Limb (tissue), 2 donors: ENCODE measurements at regions not wholly inside any gene's neighbourhood (a gene's known extent, or its start where the extent isn't known, plus 50 kb on each side); places are given as distances from the start of the nearest gene placed in this dataset.

Experiments
- DNase-seq, 2 donors: peaks; one replicate each; pipeline ENCODE4 v3.0.0-alpha.2; 2016; ENCODE audit errors: extremely low spot score in 2 of 2

GRCh38 chr2:191610756-191611155 is 67.2 kb upstream of the NABP1 start:
- DNase-seq, result peak in 1 of 2 donors; percentile 14

DNA sequence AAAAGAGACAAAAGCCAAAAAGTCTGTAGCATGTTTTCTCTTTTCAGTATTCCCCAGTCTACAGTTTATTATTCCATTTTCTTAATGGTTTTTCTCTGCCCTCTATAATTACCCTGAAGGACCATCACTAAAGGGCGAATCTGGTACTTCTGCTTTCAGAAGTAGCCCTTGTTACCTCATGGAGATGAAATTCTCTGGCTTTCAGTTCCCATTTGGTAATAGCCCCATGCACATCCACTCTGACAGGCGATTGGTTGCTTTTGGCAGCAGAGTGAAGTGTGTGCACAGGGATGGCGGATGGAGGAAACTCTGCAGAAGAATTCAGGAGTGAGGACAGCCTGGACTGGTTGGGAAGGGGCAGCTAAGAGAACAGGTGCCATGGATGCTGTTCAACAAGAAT is 66.3 kb upstream of the NABP1 start:
- no peak for DNase-seq

DNA sequence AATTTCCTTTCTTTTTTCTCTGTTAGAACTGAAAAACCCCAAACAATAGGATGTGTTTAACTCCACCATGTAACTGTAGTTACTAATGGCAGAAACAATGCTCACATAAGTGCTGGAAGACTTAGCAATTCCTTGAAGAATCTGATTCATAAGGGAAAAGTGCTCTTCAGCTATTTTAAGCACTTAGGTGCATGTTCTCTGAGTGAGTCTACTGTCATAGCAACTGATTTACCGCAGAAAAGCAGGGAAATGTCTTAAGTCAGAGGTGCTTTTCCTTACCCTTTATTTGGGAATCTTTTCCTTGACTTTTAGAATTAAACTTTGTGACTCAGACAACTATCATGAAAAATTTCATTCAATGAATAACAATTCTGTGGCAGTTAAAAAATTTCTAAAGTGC is 65.4 kb upstream of the NABP1 start:
- DNase-seq, result no peak

DNA sequence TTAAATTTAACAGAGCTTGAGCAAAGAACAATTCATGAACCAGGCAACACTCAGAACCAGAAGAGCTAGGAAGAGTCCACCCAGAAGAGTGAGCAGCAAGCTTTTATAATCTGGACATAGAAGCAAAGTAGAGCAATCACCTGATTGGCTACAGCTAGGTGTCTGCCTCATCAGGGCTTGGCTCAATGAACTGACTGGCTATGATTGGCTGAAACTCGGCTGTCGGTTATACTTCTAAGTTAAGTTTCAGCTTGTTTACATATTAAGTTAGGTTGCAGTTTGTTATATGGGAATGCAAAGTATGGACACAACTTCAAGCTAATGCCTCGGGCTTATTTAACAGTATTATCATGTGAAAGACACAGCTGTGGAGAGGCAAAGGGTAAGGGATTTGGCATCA is 63.2 kb upstream of the NABP1 start:
- no peak for DNase-seq

DNA sequence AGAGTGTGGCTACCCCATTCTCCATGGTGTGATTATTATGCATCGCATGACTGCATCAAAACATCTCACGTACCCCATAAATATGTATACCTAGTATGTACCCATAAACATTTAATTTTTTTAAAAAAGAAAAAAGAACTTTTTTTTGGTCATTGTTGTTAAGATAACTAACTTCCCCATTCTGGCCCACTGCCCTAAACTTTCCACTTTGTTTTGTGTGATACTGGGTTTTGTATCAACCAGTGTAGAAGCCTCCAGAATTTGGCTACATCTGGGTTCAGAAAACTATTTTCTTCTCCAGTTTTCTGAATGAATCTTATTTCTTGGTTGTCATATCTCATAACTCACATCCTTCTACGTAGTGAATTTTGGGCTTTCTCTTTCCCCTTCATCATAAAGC is 62.3 kb upstream of the NABP1 start:
- no peak for DNase-seq

DNA sequence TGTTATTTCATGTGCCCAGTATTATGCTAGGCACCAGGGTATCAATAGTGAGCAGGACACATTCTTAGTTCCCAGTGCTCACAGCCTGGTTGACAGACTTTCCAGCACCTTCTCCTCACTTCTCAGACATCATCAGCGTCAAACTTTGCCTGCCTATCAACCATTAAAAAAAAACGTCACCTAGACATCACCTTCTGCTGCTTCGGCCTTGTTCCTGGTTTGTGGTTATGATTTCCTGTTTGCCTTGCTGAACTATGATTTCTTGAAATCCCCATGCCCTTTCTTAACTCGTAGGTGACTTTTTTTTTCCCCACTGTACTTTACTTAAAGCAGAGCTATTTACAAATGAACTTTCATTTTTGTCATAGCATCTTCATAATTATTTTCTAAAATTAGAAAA is 60.4 kb upstream of the NABP1 start:
- DNase-seq, result no peak

GRCh38 chr2:191618046-191618780 is 59.7 kb upstream of the NABP1 start:
- peak in 1 of 2 donors; percentile 20 for DNase-seq

- DNase-seq, result no peak
Observed at GRCh38 chr2:191618786-191619185, 59.1 kb upstream of the NABP1 start.

- no peak for DNase-seq
Observed at GRCh38 chr2:191620144-191620543, 57.8 kb upstream of the NABP1 start.

- no peak for DNase-seq
Observed at GRCh38 chr2:191622374-191623320, 55.3 kb upstream of the NABP1 start.

- no peak for DNase-seq
Observed at GRCh38 chr2:191625016-191625415, 52.9 kb upstream of the NABP1 start.

DNA sequence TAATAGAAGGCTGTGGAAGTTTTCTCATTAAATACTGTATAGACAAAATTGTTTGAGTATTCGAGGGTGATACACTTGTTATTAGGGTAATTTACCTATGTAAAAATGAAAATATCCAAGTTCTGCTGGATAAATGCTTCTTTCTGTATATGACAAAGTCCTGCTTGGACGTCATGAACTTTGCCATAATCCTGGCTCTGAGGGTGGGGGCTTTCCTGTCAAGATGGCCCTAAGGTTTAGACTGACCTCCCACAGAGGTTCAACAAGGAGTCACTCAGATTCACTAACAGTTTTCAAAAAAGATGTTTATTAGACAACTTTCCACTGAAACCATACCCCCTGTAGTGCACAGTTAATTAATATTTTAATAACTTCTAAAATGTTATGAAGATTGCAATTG is 52.5 kb upstream of the NABP1 start:
- DNase-seq, result no peak

DNA sequence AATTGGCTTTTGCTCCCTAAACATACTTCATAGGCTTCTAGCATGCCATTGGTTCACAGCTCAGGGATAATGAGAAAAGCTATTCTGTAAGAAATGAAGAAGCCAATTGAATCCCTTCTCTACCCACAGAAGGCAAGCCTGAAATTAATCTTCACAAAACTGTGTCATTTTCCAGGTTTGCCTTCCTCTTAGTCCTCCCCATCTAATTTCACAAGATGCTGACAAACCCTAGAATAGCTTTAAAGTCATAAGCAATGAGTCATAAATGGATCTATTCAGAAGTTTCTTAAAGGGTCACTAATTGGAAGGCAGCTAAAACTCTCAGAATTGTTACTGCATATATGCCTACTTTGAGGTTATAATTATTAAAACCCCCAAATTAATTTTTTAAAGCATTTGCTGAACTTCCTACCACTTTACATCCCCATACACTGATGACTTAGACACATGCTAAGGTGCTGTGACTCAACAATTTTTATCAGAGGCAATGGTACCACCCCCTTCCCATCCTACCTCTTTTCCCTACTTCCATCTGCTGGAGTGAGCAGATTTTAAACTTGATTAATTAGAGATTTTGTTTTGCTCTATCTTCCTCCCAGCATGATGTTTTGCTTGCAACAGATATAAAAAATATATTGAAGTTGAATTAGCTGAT is 51.3 kb upstream of the NABP1 start:
- DNase-seq, result no peak

DNA sequence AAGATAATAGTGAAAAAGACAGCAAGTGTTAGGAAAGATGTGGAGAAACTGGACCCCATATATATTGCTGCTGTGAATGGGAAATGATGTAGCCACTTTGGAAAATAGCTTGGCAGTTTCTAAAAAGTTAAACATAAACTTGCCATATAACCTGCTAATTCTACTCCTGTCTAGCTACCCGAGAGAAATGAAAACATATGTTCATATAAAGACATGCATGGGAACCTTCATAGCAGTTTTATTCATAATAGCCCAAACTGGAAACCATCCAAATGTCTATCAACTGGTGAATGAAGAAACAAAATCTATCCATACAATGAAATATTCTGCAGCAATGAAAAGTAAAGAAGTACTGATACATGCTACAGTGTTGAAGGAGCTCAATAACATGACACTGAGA is 50.4 kb upstream of the NABP1 start:
- DNase-seq, result no peak
